A673 (cell line): ENCODE measurements at regions not wholly inside any gene's neighbourhood (a gene's known extent, or its start where the extent isn't known, plus 50 kb on each side); places are given as distances from the start of the nearest gene placed in this dataset.

Experiments
- BruUV-seq: library from RNA; stranded (reverse); fragments of 400-500 nt; replicated peaks from 2 replicates; lab custom pipeline; 2021; lab: Mats Ljungman, UMichigan
- CTCF ChIA-PET: fragments of 300-600 bp; sonication (Branson Sonifier 250); formaldehyde crosslinking; loops from one replicate; lab custom pipeline; 2022; ENCODE audit warnings: antibody characterized with exemption; lab: Charles Lee
- POLR2A ChIA-PET: fragments of 300-600 bp; sonication (Branson Sonifier 250); formaldehyde crosslinking; loops from one replicate; lab custom pipeline; 2022; ENCODE audit warnings: antibody characterized with exemption; ENCODE audit not compliant: low non-redundant PET; lab: Charles Lee
- DNase-seq: peaks from one replicate; pipeline ENCODE4 v3.0.0-alpha.2; 2015; ENCODE audit warnings: low spot score
- H3K27ac ChIP-seq: fragments of 200-600 bp; sonication (generic); 2 replicates; pipeline ENCODE4 v1.5.1; 2016; ENCODE audit warnings: mixed run types, low read depth, mild to moderate bottlenecking, mixed read lengths, antibody characterized with exemption, low read length; ENCODE audit not compliant: poor library complexity, severe bottlenecking
- H3K27me3 ChIP-seq: fragments of 200-600 bp; sonication (generic); replicated peaks from 2 replicates; pipeline ENCODE4 v1.6.1; 2017; ENCODE audit warnings: mixed run types, low read depth, mild to moderate bottlenecking, mixed read lengths, antibody characterized with exemption, low read length; ENCODE audit not compliant: insufficient read depth, poor library complexity
- H3K36me3 ChIP-seq: fragments of 200-600 bp; sonication (generic); 2 replicates; pipeline ENCODE4 v1.6.1; 2016; ENCODE audit warnings: mixed run types, mild to moderate bottlenecking, mixed read lengths, antibody characterized with exemption, low read length; ENCODE audit not compliant: insufficient read depth, poor library complexity, severe bottlenecking
- H3K4me1 ChIP-seq: fragments of 200-600 bp; sonication (generic); 2 replicates; pipeline ENCODE4 v1.6.1; 2017; ENCODE audit warnings: mixed run types, mild to moderate bottlenecking, mixed read lengths, antibody characterized with exemption, low read length; ENCODE audit not compliant: insufficient read depth, poor library complexity, severe bottlenecking
- H3K4me3 ChIP-seq: fragments of 200-600 bp; sonication (generic); 2 replicates; pipeline ENCODE4 v1.5.1; 2016; ENCODE audit warnings: low read depth, mixed run types, mild to moderate bottlenecking, mixed read lengths, low read length; ENCODE audit not compliant: poor library complexity, severe bottlenecking
- H3K9me3 ChIP-seq: fragments of 200-600 bp; sonication (generic); 2 replicates; pipeline ENCODE4 v1.6.1; 2016; ENCODE audit warnings: mixed run types, low read depth, mild to moderate bottlenecking, mixed read lengths, antibody characterized with exemption, low read length; ENCODE audit not compliant: poor library complexity, severe bottlenecking
- EZH2 ChIP-seq: fragments of 200-600 bp; sonication (generic); IDR thresholded peaks from 2 replicates; pipeline ENCODE4 v1.6.1; 2017; ENCODE audit warnings: borderline replicate concordance, low read depth, mild to moderate bottlenecking, mixed read lengths, antibody characterized with exemption, low read length; ENCODE audit not compliant: poor library complexity, severe bottlenecking
- intact Hi-C: fragments of 100-400 bp; cut with micrococcal nuclease; formaldehyde crosslinking; loops from one replicate; pipeline ENCODE4 v1.10.0; 2022; ENCODE audit not compliant: unreplicated experiment
- TF ChIP-seq, protein P1 (sequence below): fragments of 300-800, 200-600 bp; sonication (generic); conservative IDR thresholded peaks from 2 replicates; pipeline ENCODE4 v1.5.1; 2017; ENCODE audit warnings: low read depth, mild to moderate bottlenecking, antibody characterized with exemption, low read length, moderate library complexity, mixed read lengths

DNA sequence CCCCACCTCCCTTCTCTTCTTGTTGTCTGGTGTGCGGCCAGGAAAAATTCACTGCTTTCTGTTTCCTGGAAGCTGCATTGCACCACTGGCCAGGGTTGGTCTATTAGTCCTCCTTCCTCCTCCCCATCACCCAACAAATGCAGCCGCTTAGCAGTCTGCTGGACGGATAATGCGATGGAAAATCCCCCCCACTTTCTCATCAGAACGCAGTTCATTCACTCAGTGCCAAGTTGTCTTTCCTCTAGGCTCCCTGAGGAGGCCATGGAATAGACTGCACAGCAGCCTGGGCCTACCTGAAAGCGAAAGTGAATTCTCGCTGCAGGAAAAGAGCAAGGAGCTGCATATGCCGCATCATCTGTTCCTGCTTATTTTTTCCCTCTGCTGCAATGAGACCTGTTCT lies 513.6 kb downstream of the METTL15 start:
- POLR2A ChIA-PET: no interaction called here
- Histone ChIP-seq H3K4me3 (no peak overlapping the region), H3K36me3 (no peaks in the 10 kb centered on the region), H3K9me3 (no peaks in the 10 kb centered on the region), H3K27ac (no peak overlapping the region), H3K27me3 (peaks cover 71% of the 10 kb centered on the region), H3K4me1 (no peaks in the 10 kb centered on the region)
- TF ChIP-seq, protein P1, sequence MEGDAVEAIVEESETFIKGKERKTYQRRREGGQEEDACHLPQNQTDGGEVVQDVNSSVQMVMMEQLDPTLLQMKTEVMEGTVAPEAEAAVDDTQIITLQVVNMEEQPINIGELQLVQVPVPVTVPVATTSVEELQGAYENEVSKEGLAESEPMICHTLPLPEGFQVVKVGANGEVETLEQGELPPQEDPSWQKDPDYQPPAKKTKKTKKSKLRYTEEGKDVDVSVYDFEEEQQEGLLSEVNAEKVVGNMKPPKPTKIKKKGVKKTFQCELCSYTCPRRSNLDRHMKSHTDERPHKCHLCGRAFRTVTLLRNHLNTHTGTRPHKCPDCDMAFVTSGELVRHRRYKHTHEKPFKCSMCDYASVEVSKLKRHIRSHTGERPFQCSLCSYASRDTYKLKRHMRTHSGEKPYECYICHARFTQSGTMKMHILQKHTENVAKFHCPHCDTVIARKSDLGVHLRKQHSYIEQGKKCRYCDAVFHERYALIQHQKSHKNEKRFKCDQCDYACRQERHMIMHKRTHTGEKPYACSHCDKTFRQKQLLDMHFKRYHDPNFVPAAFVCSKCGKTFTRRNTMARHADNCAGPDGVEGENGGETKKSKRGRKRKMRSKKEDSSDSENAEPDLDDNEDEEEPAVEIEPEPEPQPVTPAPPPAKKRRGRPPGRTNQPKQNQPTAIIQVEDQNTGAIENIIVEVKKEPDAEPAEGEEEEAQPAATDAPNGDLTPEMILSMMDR: no peak
- TF ChIP-seq EZH2: no peak
- no TSS peak for BruUV-seq
- DNase-seq: no peak
- CTCF ChIA-PET: no interaction called here
- intact Hi-C loops: no loop called here

DNA sequence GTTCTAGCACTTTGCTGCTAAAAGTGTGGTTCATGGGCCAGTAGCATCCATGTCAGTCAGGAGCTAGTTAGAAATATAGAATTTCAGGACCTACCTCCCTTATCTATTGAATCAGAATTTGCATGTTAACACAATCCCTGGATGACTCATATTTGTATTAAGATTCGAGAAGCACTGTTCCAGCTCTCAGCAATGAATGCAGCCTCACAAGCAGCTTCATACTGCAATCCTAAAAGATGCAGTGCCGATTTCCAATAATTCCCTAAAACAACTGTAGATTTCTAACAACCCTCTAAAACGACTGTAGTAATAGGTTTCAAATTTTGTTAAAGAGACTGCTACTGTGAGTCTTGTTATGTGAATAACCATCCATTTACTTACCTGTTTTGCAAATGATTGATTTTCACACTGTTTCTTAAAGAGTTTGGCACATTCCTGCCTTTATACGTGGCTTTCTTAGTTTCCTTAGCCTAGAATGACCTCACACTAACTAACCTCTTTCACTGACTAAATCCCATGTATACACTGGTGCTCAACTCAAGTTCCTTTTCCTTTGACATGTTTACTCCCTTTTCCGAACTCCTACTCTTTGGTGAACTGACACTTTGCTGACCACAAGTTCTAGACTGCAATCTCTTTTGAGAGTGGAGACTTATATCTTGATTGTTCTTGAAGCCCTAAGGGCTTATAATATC lies 511.8 kb downstream of the METTL15 start:
- Histone ChIP-seq H3K27ac (no peak overlapping the region), H3K36me3 (no peaks in the 10 kb centered on the region), H3K4me3 (no peak overlapping the region), H3K4me1 (no peaks in the 10 kb centered on the region), H3K27me3 (peaks cover 57% of the 10 kb centered on the region), H3K9me3 (no peaks in the 10 kb centered on the region)
- TF ChIP-seq EZH2: no peak
- TF ChIP-seq, protein P1: no peak
- ChIA-PET POLR2A (no interaction called here), CTCF (interaction anchor here (0.6 kb wide), 1 partner anchor 671 kb away, joined by 4 read pairs; no protein-coding TSS in a partner anchor)
- peak; percentile 36 for DNase-seq
- intact Hi-C loops: no loop called here
- no TSS peak for BruUV-seq

DNA sequence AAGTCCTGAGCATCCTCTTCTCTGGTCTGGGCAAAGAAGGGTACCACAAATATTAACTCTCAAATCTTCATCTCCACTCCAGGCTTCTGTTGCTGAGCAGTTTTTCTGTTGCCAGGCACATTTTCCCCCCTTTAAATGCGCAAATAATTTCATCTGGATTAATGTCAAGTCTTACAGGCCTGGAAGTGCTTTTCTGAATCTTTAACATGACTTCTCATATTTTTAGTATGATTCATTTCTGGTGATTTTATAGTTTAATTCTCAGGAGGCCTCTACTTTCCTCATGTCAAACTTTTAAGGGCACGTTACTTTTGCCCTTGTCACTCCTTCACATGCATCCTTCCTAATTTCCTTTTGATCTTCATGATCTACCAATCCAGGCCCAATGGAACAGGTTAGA lies 510.2 kb downstream of the METTL15 start:
- POLR2A ChIA-PET: no interaction called here
- H3K9me3 ChIP-seq: no peaks in the 10 kb centered on the region
- no peaks in the 10 kb centered on the region for H3K36me3 ChIP-seq
- no peak overlapping the region for H3K27ac ChIP-seq
- no peaks in the 10 kb centered on the region for H3K4me1 ChIP-seq
- CTCF ChIA-PET: no interaction called here
- DNase-seq: peak; percentile 24
- TF ChIP-seq EZH2: no peak
- TF ChIP-seq, protein P1: no peak
- H3K4me3 ChIP-seq: no peak overlapping the region
- intact Hi-C loops: no loop called here
- H3K27me3 ChIP-seq: peaks cover 52% of the 10 kb centered on the region
- no TSS peak for BruUV-seq
